OCI-LY7 (cell line): ENCODE measurements at regions not wholly inside any gene's neighbourhood (a gene's known extent, or its start where the extent isn't known, plus 50 kb on each side); places are given as distances from the start of the nearest gene placed in this dataset.

Experiments
- BruUV-seq: library from RNA; stranded (reverse); fragments of 400-500 nt; replicated peaks from 2 replicates; lab custom pipeline; 2021; lab: Mats Ljungman, UMichigan
- CTCF ChIA-PET: fragments of 300-600 bp; sonication (Branson Sonifier 250); formaldehyde crosslinking; loops from one replicate; lab custom pipeline; 2022; ENCODE audit warnings: antibody characterized with exemption; ENCODE audit not compliant: unreplicated experiment; lab: Charles Lee
- POLR2A ChIA-PET: fragments of 300-600 bp; sonication (Branson Sonifier 250); formaldehyde crosslinking; loops from one replicate; lab custom pipeline; 2022; ENCODE audit warnings: antibody characterized with exemption; lab: Charles Lee
- DNase-seq: peaks from one replicate; pipeline ENCODE4 v3.0.0-alpha.2; 2015; ENCODE audit warnings: low spot score
- H2AFZ ChIP-seq: fragments of 200-600 bp; sonication (generic), shearing (Covaris generic); 2 replicates; pipeline ENCODE4 v1.6.1; 2014; ENCODE audit warnings: mild to moderate bottlenecking, antibody characterized with exemption, low read length, moderate library complexity
- H3K27ac ChIP-seq: fragments of 200-600 bp; sonication (generic); 2 replicates; pipeline ENCODE4 v1.5.1; 2014; ENCODE audit warnings: mixed run types, low read depth, mild to moderate bottlenecking, moderate library complexity, low read length, inconsistent platforms; ENCODE audit not compliant: poor library complexity, severe bottlenecking
- H3K36me3 ChIP-seq: fragments of 200-600 bp; sonication (generic); 2 replicates; pipeline ENCODE4 v1.6.1; 2014; ENCODE audit warnings: mild to moderate bottlenecking, antibody characterized with exemption, low read length, moderate library complexity, mixed read lengths; ENCODE audit not compliant: insufficient read depth
- H3K4me1 ChIP-seq: fragments of 200-600 bp; sonication (generic); 2 replicates; pipeline ENCODE4 v1.5.1; 2014; ENCODE audit warnings: mild to moderate bottlenecking, low read length; ENCODE audit not compliant: insufficient read depth, poor library complexity, severe bottlenecking
- H3K4me2 ChIP-seq: fragments of 200-600 bp; sonication (generic); 2 replicates; pipeline ENCODE4 v1.6.1; 2014; ENCODE audit warnings: mild to moderate bottlenecking, low read length
- H3K4me3 ChIP-seq: fragments of 200-600 bp; sonication (generic); 2 replicates; pipeline ENCODE4 v1.5.1; 2014; ENCODE audit warnings: mild to moderate bottlenecking, low read depth, low read length; ENCODE audit not compliant: poor library complexity, severe bottlenecking
- H3K79me2 ChIP-seq: fragments of 200-600 bp; sonication (generic); 2 replicates; pipeline ENCODE4 v1.6.1; 2016; ENCODE audit warnings: low read depth, mild to moderate bottlenecking, low read length, moderate library complexity, mixed read lengths; ENCODE audit not compliant: insufficient read depth
- H3K9me2 ChIP-seq: fragments of 200-600 bp; sonication (generic); 2 replicates; pipeline ENCODE4 v1.6.1; 2016; ENCODE audit warnings: mild to moderate bottlenecking, low read length, mixed read lengths; ENCODE audit not compliant: insufficient read depth
- H3K9me3 ChIP-seq: fragments of 200-600 bp; sonication (generic); 2 replicates; pipeline ENCODE4 v1.6.1; 2014; ENCODE audit warnings: mild to moderate bottlenecking, mixed run types, low read length, mixed read lengths
- H4K20me1 ChIP-seq: fragments of 200-600 bp; sonication (generic); 2 replicates; pipeline ENCODE4 v1.6.1; 2014; ENCODE audit warnings: mild to moderate bottlenecking, antibody characterized with exemption, low read length, moderate library complexity, mixed read lengths; ENCODE audit not compliant: insufficient read depth
- CTCF ChIP-seq: fragments of 200-600 bp; sonication (generic); conservative IDR thresholded peaks from 2 replicates; pipeline ENCODE4 v1.5.1; 2014; ENCODE audit warnings: mild to moderate bottlenecking, antibody characterized with exemption, low read length, moderate library complexity, mixed read lengths
- EZH2phosphoT487 ChIP-seq: fragments of 200-600 bp; sonication (generic); IDR thresholded peaks from 2 replicates; pipeline ENCODE4 v1.6.1; 2018; ENCODE audit warnings: low read depth, borderline replicate concordance, mild to moderate bottlenecking, mixed run types, antibody characterized with exemption, low read length, moderate library complexity, mixed read lengths
- intact Hi-C: fragments of 100-400 bp; cut with micrococcal nuclease; formaldehyde crosslinking; loops from one replicate; pipeline ENCODE4 v1.10.0; 2022; ENCODE audit not compliant: unreplicated experiment

GRCh38 chr10:29039677-29040189 is 249.1 kb upstream of the LYZL1 start:
- intact Hi-C loops, result no loop called here
- no peak for DNase-seq
- H3K9me3 ChIP-seq, result no peaks in the 10 kb centered on the region
- no peak overlapping the region for H3K4me3 ChIP-seq
- POLR2A ChIA-PET, result no interaction called here
- no TSS peak for BruUV-seq
- H3K79me2 ChIP-seq, result no peaks in the 10 kb centered on the region
- H3K27ac ChIP-seq, result no peak overlapping the region
- H3K9me2 ChIP-seq, result no peaks in the 10 kb centered on the region
- H3K36me3 ChIP-seq, result no peaks in the 10 kb centered on the region
- no peaks in the 10 kb centered on the region for H3K4me1 ChIP-seq
- CTCF ChIA-PET, result no interaction called here
- H2AFZ ChIP-seq, result no peak overlapping the region
- H3K4me2 ChIP-seq, result no peak overlapping the region
- no peaks in the 10 kb centered on the region for H4K20me1 ChIP-seq
- TF ChIP-seq EZH2phosphoT487 (no peak), CTCF (no peak)

GRCh38 chr10:29041616-29042015 is 247.3 kb upstream of the LYZL1 start:
- Histone ChIP-seq H2AFZ (no peak overlapping the region), H4K20me1 (no peaks in the 10 kb centered on the region), H3K9me2 (no peaks in the 10 kb centered on the region), H3K27ac (no peak overlapping the region), H3K36me3 (no peaks in the 10 kb centered on the region), H3K4me2 (no peak overlapping the region), H3K9me3 (no peaks in the 10 kb centered on the region), H3K4me1 (no peaks in the 10 kb centered on the region), H3K4me3 (no peak overlapping the region), H3K79me2 (no peaks in the 10 kb centered on the region)
- no peak for DNase-seq
- TF ChIP-seq CTCF (no peak), EZH2phosphoT487 (no peak)
- ChIA-PET POLR2A (interaction anchor here (1.4 kb wide), 1 partner anchor 19 kb away, joined by 9 read pairs; no protein-coding TSS in a partner anchor), CTCF (no interaction called here)
- BruUV-seq, result no TSS peak
- intact Hi-C loops, result no loop called here

GRCh38 chr10:29048506-29048905 is 240.4 kb upstream of the LYZL1 start:
- intact Hi-C loops, result no loop called here
- Histone ChIP-seq H2AFZ (no peak overlapping the region), H3K9me2 (no peaks in the 10 kb centered on the region), H3K79me2 (no peaks in the 10 kb centered on the region), H3K4me3 (no peak overlapping the region), H4K20me1 (no peaks in the 10 kb centered on the region), H3K27ac (no peak overlapping the region), H3K4me1 (no peaks in the 10 kb centered on the region), H3K9me3 (no peaks in the 10 kb centered on the region), H3K36me3 (no peaks in the 10 kb centered on the region), H3K4me2 (no peak overlapping the region)
- DNase-seq, result no peak
- no TSS peak for BruUV-seq
- TF ChIP-seq EZH2phosphoT487, result no peak
- TF ChIP-seq CTCF, result no peak
- ChIA-PET POLR2A (no interaction called here), CTCF (no interaction called here)
